Astrocyte (in vitro differentiated cells and primary cell): ENCODE measurements at regions not wholly inside any gene's neighbourhood (a gene's known extent, or its start where the extent isn't known, plus 50 kb on each side); places are given as distances from the start of the nearest gene placed in this dataset.

Experiments
- DNase-seq: peaks from one replicate; pipeline ENCODE4 v3.0.0-alpha.2; 2010; ENCODE audit warnings: low read depth
- FAIRE-seq: peaks from 2 replicates; lab custom pipeline; 2011; peaks lifted over from hg19 to GRCh38; lab: Jason Lieb, UNC
- H2AFZ ChIP-seq: 2 replicates; pipeline ENCODE4 v1.6.0; 2012; ENCODE audit warnings: low read depth, low read length, inconsistent platforms
- H3K27ac ChIP-seq: 2 replicates; pipeline ENCODE4 v1.5.1; 2011; ENCODE audit warnings: low read depth, low read length, inconsistent platforms
- H3K27me3 ChIP-seq: 2 replicates; pipeline ENCODE4 v1.6.0; 2011; ENCODE audit warnings: low read length, inconsistent platforms; ENCODE audit not compliant: insufficient read depth
- H3K36me3 ChIP-seq: 2 replicates; pipeline ENCODE4 v1.5.1; 2011; ENCODE audit warnings: low read length, inconsistent platforms; ENCODE audit not compliant: insufficient read depth
- H3K4me1 ChIP-seq: 2 replicates; pipeline ENCODE4 v1.5.1; 2011; ENCODE audit warnings: low read length, inconsistent platforms; ENCODE audit not compliant: insufficient read depth
- H3K4me2 ChIP-seq: 2 replicates; pipeline ENCODE4 v1.6.0; 2012; ENCODE audit warnings: low read length, inconsistent platforms
- H3K4me3 ChIP-seq: 2 replicates; pipeline ENCODE4 v1.5.1; 2011; ENCODE audit warnings: low read depth, mild to moderate bottlenecking, low read length, inconsistent platforms; ENCODE audit not compliant: insufficient read depth
- H3K79me2 ChIP-seq: 2 replicates; pipeline ENCODE4 v1.6.0; 2012; ENCODE audit warnings: mild to moderate bottlenecking, low read length, inconsistent platforms; ENCODE audit not compliant: insufficient read depth
- H3K9ac ChIP-seq: 2 replicates; pipeline ENCODE4 v1.6.0; 2012; ENCODE audit warnings: mild to moderate bottlenecking, low read length, inconsistent platforms
- H3K9me3 ChIP-seq: 2 replicates; pipeline ENCODE4 v1.5.1; 2012; ENCODE audit warnings: low read depth, mild to moderate bottlenecking, low read length, inconsistent platforms; ENCODE audit not compliant: insufficient read depth
- H4K20me1 ChIP-seq: 2 replicates; pipeline ENCODE4 v1.6.0; 2012; ENCODE audit warnings: low read length, inconsistent platforms; ENCODE audit not compliant: insufficient read depth
- H3K27ac Mint-ChIP-seq: one replicate; pipeline ENCODE4 v1.8.0; 2021; ENCODE audit warnings: mild to moderate bottlenecking, mixed read lengths; ENCODE audit not compliant: unreplicated experiment
- H3K27me3 Mint-ChIP-seq: one replicate; pipeline ENCODE4 v1.8.0; 2021; ENCODE audit warnings: low read depth, mixed read lengths; ENCODE audit not compliant: unreplicated experiment
- H3K36me3 Mint-ChIP-seq: one replicate; pipeline ENCODE4 v1.8.0; 2021; ENCODE audit warnings: low read depth, mixed read lengths; ENCODE audit not compliant: unreplicated experiment
- H3K4me1 Mint-ChIP-seq: one replicate; pipeline ENCODE4 v1.8.0; 2021; ENCODE audit warnings: low read depth, mixed read lengths; ENCODE audit not compliant: unreplicated experiment
- H3K4me3 Mint-ChIP-seq: one replicate; pipeline ENCODE4 v1.8.0; 2021; ENCODE audit warnings: mild to moderate bottlenecking, moderate library complexity, mixed read lengths; ENCODE audit not compliant: unreplicated experiment
- H3K9me3 Mint-ChIP-seq: one replicate; pipeline ENCODE4 v1.8.0; 2021; ENCODE audit warnings: mild to moderate bottlenecking, mixed read lengths; ENCODE audit not compliant: unreplicated experiment
- CTCF ChIP-seq: IDR thresholded peaks from 2 replicates; pipeline ENCODE4 v1.5.1; 2011; ENCODE audit warnings: low read depth, mild to moderate bottlenecking, inconsistent platforms, low read length, moderate library complexity; ENCODE audit not compliant: insufficient read depth
- EZH2 ChIP-seq: IDR thresholded peaks from 2 replicates; pipeline ENCODE4 v1.6.1; 2012; ENCODE audit warnings: mild to moderate bottlenecking, low read length, inconsistent platforms; ENCODE audit not compliant: insufficient read depth

- Histone ChIP-seq H3K4me3 (no peak overlapping the region), H3K27ac (no peak overlapping the region), H3K9ac (no peak overlapping the region), H3K9me3 (no peaks in the 10 kb centered on the region), H4K20me1 (no peaks in the 10 kb centered on the region), H2AFZ (no peak overlapping the region), H3K4me1 (no peaks in the 10 kb centered on the region), H3K36me3 (no peaks in the 10 kb centered on the region), H3K27me3 (no peaks in the 10 kb centered on the region), H3K79me2 (no peaks in the 10 kb centered on the region), H3K4me2 (no peak overlapping the region)
- FAIRE-seq (no peak), DNase-seq (no peak)
- Mint-ChIP-seq H3K9me3 (no peaks in the 10 kb centered on the region), H3K4me3 (no peak overlapping the region), H3K27me3 (no peaks in the 10 kb centered on the region), H3K36me3 (no peaks in the 10 kb centered on the region), H3K27ac (no peak overlapping the region), H3K4me1 (no peaks in the 10 kb centered on the region)
- no peak for TF ChIP-seq EZH2
- TF ChIP-seq CTCF: no peak
Measured at GRCh38 chr16:63717806-63718205, 1404.1 kb downstream of the CDH11 start.

- H3K4me3 ChIP-seq: no peak overlapping the region
- H3K4me1 ChIP-seq: no peaks in the 10 kb centered on the region
- no peaks in the 10 kb centered on the region for H3K9me3 Mint-ChIP-seq
- no peaks in the 10 kb centered on the region for H3K79me2 ChIP-seq
- no peak overlapping the region for H2AFZ ChIP-seq
- H3K36me3 Mint-ChIP-seq: no peaks in the 10 kb centered on the region
- H3K4me2 ChIP-seq: no peak overlapping the region
- H3K4me3 Mint-ChIP-seq: no peak overlapping the region
- H3K9me3 ChIP-seq: no peaks in the 10 kb centered on the region
- H3K27ac ChIP-seq: no peak overlapping the region
- no peak for FAIRE-seq
- H4K20me1 ChIP-seq: no peaks in the 10 kb centered on the region
- no peaks in the 10 kb centered on the region for H3K4me1 Mint-ChIP-seq
- DNase-seq: no peak
- H3K27me3 ChIP-seq: no peaks in the 10 kb centered on the region
- TF ChIP-seq EZH2: no peak
- TF ChIP-seq CTCF: no peak
- H3K36me3 ChIP-seq: no peaks in the 10 kb centered on the region
- H3K27me3 Mint-ChIP-seq: no peaks in the 10 kb centered on the region
- no peak overlapping the region for H3K9ac ChIP-seq
- no peak overlapping the region for H3K27ac Mint-ChIP-seq
Measured at GRCh38 chr16:63714876-63715275, 1407.0 kb downstream of the CDH11 start.

GRCh38 chr16:63712725-63713124 lies 1409.1 kb downstream of the CDH11 start:
- Mint-ChIP-seq H3K27ac (no peak overlapping the region), H3K9me3 (no peaks in the 10 kb centered on the region), H3K36me3 (no peaks in the 10 kb centered on the region), H3K4me3 (no peak overlapping the region), H3K4me1 (no peaks in the 10 kb centered on the region), H3K27me3 (no peaks in the 10 kb centered on the region)
- DNase-seq (no peak), FAIRE-seq (no peak)
- H2AFZ ChIP-seq: no peak overlapping the region
- no peak overlapping the region for H3K9ac ChIP-seq
- no peak overlapping the region for H3K4me2 ChIP-seq
- H3K79me2 ChIP-seq: no peaks in the 10 kb centered on the region
- no peak for TF ChIP-seq EZH2
- no peak for TF ChIP-seq CTCF
- H3K4me1 ChIP-seq: no peaks in the 10 kb centered on the region
- H3K27me3 ChIP-seq: no peaks in the 10 kb centered on the region
- no peak overlapping the region for H3K4me3 ChIP-seq
- H3K27ac ChIP-seq: no peak overlapping the region
- H3K9me3 ChIP-seq: no peaks in the 10 kb centered on the region
- no peaks in the 10 kb centered on the region for H3K36me3 ChIP-seq
- no peaks in the 10 kb centered on the region for H4K20me1 ChIP-seq
